ENCODE measurements at regions not wholly inside any gene's neighbourhood (a gene's known extent, or its start where the extent isn't known, plus 50 kb on each side); places are given as distances from the start of the nearest gene placed in this dataset.

DNA sequence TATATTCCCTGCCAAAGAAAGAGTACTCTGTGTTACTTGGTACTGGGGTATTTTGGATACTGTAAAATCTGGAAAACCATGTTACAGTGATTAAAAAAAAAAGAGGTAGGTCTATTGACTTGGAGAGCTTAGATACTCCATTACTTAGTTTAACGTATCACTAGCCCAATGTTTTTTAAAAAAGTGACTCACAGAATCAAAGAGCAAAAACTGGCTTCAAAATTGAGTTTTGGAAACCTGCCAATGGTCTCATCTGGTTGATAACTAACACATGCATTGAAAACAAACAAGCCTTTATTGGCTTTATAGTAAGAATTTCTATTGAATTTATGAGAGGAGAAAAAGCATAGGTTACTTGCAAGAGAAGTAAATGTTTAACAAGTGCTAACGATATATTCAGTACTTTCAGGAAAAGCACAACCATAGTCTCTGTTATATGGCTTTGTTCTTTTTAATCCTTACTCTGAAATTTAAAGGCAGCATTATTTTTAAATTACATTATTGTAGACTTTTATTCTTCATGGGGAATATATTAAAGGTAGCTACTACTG lies 563.3 kb upstream of the SORCS1 start:
- TF ChIP-seq CTCF (IDR thresholded peaks at IDR 0.05) (no peak), POLR2A (IDR thresholded peaks at IDR 0.05) (no peak)

All from uterus (tissue), 2 donors.